ENCODE measurements at regions not wholly inside any gene's neighbourhood (a gene's known extent, or its start where the extent isn't known, plus 50 kb on each side); places are given as distances from the start of the nearest gene placed in this dataset.
"Not testable (repeated sequence)": the region's sequence is repeated elsewhere in the genome, so short reads cannot be mapped to it uniquely, and the experiment has no call there.

DNA sequence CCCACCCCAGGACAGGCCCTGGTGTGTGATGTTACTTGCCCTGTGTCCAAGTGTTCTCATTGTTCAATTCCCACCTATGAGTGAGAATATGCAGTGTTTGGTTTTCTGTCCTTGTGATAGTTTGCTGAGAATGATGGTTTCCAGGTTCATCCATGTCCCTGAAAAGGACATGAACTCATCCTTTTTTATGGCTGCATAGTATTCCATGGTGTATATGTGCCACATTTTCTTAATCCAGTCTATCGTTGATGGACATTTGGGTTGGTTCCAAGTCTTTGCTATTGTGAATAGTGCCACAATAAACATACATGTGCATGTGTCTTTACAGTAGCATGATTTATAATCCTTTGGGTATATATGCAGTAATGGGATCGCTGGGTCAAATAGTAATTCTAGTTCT is 340.2 kb upstream of the MEIS1 start:
- H3K9ac ChIP-seq (ENCODE audit: low read length); H3K9me3 ChIP-seq (ENCODE audit: control insufficient read depth, low read length); H3K4me1 ChIP-seq (ENCODE audit: control insufficient read depth, insufficient read depth, low read length); H3K36me3 ChIP-seq (ENCODE audit: control insufficient read depth, insufficient read depth, low read length, severe bottlenecking); H3K27me3 ChIP-seq (replicated peaks; ENCODE audit: control insufficient read depth, insufficient read depth, low read length); DNase-seq (ENCODE audit: low read depth); H3K4me3 ChIP-seq (ENCODE audit: low read length): not testable (repeated sequence)

DNA sequence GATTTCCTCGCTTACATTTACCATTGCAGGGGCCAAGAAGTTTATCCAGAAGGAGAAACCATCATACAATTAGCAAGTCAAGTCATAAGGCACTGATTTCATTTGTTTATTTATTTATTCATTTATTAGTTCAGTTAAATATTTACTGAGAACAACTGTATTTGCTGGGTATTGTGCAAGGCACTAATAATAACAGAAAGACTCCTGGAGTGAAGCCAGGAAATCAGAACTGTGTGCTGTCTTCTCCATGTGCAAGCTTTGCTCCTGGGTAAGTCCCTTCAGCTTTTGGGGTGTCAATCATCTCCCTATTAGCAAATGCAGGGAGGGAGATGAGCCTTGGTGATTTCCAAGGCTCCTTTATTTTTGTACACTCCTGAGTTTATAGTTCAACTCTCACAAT is 341.6 kb upstream of the MEIS1 start:
- Histone ChIP-seq H3K9ac (ENCODE audit: low read length) (no peak overlapping the region), H3K4me1 (ENCODE audit: control insufficient read depth, insufficient read depth, low read length) (no peaks in the 10 kb centered on the region), H3K4me3 (ENCODE audit: low read length) (no peak overlapping the region), H3K9me3 (ENCODE audit: control insufficient read depth, low read length) (peaks cover 5% of the 10 kb centered on the region), H3K27me3 (replicated peaks; ENCODE audit: control insufficient read depth, insufficient read depth, low read length) (no peaks in the 10 kb centered on the region), H3K36me3 (ENCODE audit: control insufficient read depth, insufficient read depth, low read length, severe bottlenecking) (no peaks in the 10 kb centered on the region)
- DNase-seq (ENCODE audit: low read depth): no peak

DNA sequence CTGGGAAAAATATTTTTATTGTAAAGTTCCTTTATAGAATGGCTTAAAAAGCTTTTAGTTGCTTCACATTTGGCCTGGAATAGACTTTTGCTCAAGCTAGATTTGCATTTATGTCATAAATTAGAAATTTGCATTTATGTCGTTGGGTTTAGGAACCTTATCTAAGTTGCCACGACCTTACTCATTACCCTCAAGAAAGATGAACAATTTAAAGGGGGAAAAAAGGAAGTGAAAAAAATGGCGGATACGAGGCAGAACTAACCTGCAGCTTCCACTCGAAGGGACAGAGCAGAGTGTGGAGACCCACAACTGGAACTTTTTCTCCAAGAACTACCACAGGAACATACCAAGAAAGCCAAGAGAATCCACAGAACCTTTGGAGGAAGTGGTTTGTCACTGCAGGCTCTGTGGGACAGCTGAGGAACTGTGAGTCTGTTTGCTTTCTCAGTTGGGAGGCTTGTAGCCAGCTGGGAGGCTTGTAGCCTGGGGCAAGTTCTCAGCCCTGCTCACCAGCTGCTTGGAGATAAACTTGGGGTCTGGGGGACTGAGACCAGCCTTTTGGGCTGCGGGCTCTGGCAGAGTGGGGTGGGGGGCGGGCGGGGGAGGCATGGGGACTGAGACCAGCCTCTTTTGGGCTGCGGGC is 349.9 kb upstream of the MEIS1 start:
- no peak for DNase-seq (ENCODE audit: low read depth)
- Histone ChIP-seq H3K4me1 (ENCODE audit: control insufficient read depth, insufficient read depth, low read length) (no peaks in the 10 kb centered on the region), H3K9me3 (ENCODE audit: control insufficient read depth, low read length) (peaks cover 5% of the 10 kb centered on the region), H3K27me3 (replicated peaks; ENCODE audit: control insufficient read depth, insufficient read depth, low read length) (no peaks in the 10 kb centered on the region), H3K4me3 (ENCODE audit: low read length) (no peak overlapping the region), H3K9ac (ENCODE audit: low read length) (no peak overlapping the region), H3K36me3 (ENCODE audit: control insufficient read depth, insufficient read depth, low read length, severe bottlenecking) (no peaks in the 10 kb centered on the region)

DNA sequence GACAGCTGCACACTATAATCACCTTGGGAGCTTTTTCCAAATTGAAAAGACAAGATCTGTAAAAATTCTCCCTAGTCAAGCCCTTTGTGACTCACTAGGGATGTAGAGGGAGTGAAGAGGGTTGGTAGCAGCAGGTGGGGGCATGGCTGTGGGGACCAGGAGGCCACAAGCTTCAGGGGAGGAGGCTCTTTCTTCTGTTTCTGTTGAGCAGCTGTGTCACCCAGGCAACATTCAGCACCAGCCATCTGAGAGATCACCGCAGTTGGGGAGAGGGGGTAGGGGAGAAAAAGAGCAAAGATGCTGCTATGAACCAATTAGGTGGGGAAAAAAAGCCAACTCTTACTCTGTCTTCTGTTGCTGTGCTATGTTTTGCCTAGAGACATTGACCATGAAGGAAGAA is 352.3 kb upstream of the MEIS1 start:
- H3K36me3 ChIP-seq (ENCODE audit: control insufficient read depth, insufficient read depth, low read length, severe bottlenecking): no peaks in the 10 kb centered on the region
- no peak overlapping the region for H3K9ac ChIP-seq (ENCODE audit: low read length)
- H3K4me3 ChIP-seq (ENCODE audit: low read length): no peak overlapping the region
- no peaks in the 10 kb centered on the region for H3K27me3 ChIP-seq (replicated peaks; ENCODE audit: control insufficient read depth, insufficient read depth, low read length)
- H3K4me1 ChIP-seq (ENCODE audit: control insufficient read depth, insufficient read depth, low read length): no peaks in the 10 kb centered on the region
- DNase-seq (ENCODE audit: low read depth): no peak
- no peaks in the 10 kb centered on the region for H3K9me3 ChIP-seq (ENCODE audit: control insufficient read depth, low read length)

DNA sequence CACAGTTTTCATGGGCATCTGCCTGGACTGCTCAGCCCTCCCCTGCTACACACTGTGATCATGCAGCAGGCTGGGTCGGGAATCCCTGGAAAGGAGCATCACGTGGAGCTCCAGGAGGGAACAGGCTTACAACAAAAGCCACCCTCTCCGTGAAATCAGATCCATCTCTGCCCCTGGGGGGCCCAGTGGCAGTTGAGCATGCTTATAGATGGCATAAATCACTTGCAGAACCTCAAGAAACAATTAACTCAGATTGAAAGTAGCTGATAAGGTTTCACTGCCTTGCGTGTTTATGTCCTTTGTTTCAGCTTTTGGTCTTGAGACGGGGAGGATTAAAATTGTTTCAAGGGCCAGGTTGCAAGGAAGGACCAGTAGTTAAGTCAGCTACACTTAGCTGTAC is 354.8 kb upstream of the MEIS1 start:
- H3K36me3 ChIP-seq (ENCODE audit: control insufficient read depth, insufficient read depth, low read length, severe bottlenecking): no peaks in the 10 kb centered on the region
- no peaks in the 10 kb centered on the region for H3K27me3 ChIP-seq (replicated peaks; ENCODE audit: control insufficient read depth, insufficient read depth, low read length)
- H3K9me3 ChIP-seq (ENCODE audit: control insufficient read depth, low read length): no peaks in the 10 kb centered on the region
- no peak overlapping the region for H3K9ac ChIP-seq (ENCODE audit: low read length)
- H3K4me1 ChIP-seq (ENCODE audit: control insufficient read depth, insufficient read depth, low read length): no peaks in the 10 kb centered on the region
- no peak overlapping the region for H3K4me3 ChIP-seq (ENCODE audit: low read length)
- DNase-seq (ENCODE audit: low read depth): no peak

DNA sequence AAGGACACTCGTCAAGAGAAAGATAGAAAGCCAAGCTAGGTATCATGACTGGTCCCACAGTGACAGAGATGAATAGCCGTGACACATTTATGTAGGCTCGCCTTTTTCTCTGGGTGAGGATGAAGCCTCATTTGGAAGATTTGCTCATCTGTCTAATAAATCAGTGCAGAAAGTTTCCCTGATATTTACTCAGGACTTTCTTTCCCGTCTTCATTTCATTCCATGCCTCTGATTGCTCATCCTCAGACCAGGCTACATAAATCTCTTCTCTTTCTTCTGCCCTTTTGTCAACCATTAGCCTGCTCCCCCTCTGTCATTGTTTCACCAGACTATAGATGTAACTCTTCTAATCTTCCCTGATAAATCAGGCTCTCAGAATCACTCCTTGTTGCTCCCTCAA is 361.8 kb upstream of the MEIS1 start:
- Histone ChIP-seq H3K9ac (ENCODE audit: low read length) (no peak overlapping the region), H3K9me3 (ENCODE audit: control insufficient read depth, low read length) (no peaks in the 10 kb centered on the region), H3K36me3 (ENCODE audit: control insufficient read depth, insufficient read depth, low read length, severe bottlenecking) (no peaks in the 10 kb centered on the region), H3K4me1 (ENCODE audit: control insufficient read depth, insufficient read depth, low read length) (no peaks in the 10 kb centered on the region), H3K27me3 (replicated peaks; ENCODE audit: control insufficient read depth, insufficient read depth, low read length) (peaks cover 5% of the 10 kb centered on the region), H3K4me3 (ENCODE audit: low read length) (no peak overlapping the region)
- DNase-seq (ENCODE audit: low read depth): no peak

DNA sequence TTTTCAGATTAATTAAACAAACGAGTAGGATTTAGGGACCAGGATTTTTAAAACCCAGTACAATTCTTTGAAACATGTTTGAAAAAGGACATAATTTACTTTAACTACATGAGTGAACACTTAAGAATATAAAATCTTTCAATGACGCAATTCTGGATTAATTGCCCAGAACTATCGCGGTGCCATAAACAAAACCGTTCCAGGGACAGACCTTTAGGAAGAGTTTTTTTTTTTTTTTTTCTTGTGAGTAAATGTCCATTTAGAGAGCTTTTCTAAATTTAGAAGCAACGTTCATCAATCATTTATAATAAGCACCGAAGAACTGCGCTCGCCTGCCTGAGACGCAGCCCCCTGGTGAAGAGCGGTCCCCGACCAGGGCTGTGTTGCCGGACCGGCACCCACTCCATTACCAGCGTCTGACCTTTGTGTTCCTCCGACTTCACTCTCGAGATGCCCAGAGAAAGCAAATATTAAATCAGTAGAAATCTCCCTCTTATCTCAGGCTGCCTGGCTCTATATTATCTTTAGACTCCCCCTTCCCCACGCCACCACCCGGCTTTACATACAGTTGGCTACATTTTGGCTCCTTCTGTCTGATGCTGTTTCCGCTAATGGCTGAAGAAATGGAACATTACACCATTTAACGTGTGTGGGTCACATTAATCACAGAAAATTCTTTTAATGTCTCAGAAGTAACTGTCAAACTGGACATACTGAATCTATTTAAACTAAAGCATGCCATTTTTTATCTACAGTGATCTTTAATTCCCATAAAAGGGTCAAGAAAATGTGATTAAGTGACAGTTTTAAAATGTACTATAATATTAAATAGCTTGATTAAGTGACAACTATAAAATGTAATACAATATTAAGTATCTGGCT is 364.0 kb upstream of the MEIS1 start:
- Histone ChIP-seq H3K27me3 (replicated peaks; ENCODE audit: control insufficient read depth, insufficient read depth, low read length) (peaks cover 5% of the 10 kb centered on the region), H3K4me1 (ENCODE audit: control insufficient read depth, insufficient read depth, low read length) (no peaks in the 10 kb centered on the region)

DNA sequence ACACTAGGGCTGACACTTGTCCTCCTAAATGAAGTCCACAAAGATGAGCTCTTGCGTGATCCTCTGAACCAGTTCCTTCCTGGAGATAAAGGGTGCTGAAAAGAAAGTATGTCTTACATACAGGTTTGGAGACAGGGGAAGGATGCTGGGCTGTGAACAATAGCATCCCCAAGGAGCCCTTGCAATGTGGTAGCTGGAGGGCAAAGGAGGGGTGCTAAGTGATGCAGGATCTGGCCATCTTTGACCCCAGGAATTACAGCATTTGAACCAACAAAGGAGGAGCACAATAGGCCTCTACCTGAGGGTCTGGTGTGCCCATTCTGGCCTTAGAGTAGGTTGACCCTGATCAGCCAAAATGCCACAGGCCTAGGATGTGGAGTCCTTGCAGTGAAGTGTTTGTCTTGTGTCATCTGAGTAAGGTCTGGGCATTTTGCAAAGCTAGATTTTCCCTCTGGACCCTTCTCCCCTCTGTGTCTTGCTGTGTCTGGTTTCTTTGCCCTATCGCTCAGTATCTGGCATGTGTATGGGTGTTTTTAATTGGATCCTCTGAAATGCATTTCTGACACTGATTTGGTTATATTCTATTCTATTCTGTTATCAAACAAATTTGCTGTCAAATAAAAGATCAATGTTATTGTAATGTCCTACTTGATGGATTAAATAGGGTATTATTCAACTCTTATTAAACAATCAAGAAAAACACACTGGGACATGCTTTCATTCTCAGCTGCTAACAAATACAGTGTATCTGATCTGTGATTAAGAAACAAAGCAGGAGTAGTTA is 364.8 kb upstream of the MEIS1 start:
- H3K9ac ChIP-seq (ENCODE audit: low read length): no peak overlapping the region
- peaks cover 5% of the 10 kb centered on the region for H3K27me3 ChIP-seq (replicated peaks; ENCODE audit: control insufficient read depth, insufficient read depth, low read length)
- H3K4me1 ChIP-seq (ENCODE audit: control insufficient read depth, insufficient read depth, low read length): no peaks in the 10 kb centered on the region

More for the DNA sequence above, 364.0 kb upstream of the MEIS1 start:
- Histone ChIP-seq H3K9ac (ENCODE audit: low read length) (no peak overlapping the region), H3K4me3 (ENCODE audit: low read length) (no peak overlapping the region), H3K9me3 (ENCODE audit: control insufficient read depth, low read length) (no peaks in the 10 kb centered on the region), H3K36me3 (ENCODE audit: control insufficient read depth, insufficient read depth, low read length, severe bottlenecking) (no peaks in the 10 kb centered on the region)
- no peak for DNase-seq (ENCODE audit: low read depth)

DNA sequence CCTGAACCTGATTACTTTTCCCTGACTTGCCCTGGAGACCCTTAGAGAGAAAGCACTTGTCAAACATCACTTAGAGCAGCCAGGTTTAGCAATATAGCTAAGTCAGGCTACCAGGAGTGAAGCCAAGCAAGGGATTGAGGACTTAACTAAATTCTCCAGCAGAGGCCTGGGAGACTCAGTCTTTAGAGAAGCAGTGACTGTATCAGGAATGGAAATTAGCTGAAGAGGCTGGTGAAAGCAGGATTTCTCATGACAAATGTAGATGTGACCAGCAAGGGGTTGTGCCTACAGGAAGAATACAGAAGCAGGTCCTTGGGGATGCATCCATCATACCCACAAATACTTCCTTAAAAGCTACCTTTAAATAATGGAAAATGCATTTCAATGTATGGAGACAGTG is 368.9 kb upstream of the MEIS1 start:
- no peaks in the 10 kb centered on the region for H3K4me1 ChIP-seq (ENCODE audit: control insufficient read depth, insufficient read depth, low read length)
- no peak overlapping the region for H3K4me3 ChIP-seq (ENCODE audit: low read length)
- H3K36me3 ChIP-seq (ENCODE audit: control insufficient read depth, insufficient read depth, low read length, severe bottlenecking): no peaks in the 10 kb centered on the region
- H3K9me3 ChIP-seq (ENCODE audit: control insufficient read depth, low read length): no peaks in the 10 kb centered on the region
- DNase-seq (ENCODE audit: low read depth): no peak
- peaks cover 1% of the 10 kb centered on the region for H3K27me3 ChIP-seq (replicated peaks; ENCODE audit: control insufficient read depth, insufficient read depth, low read length)
- no peak overlapping the region for H3K9ac ChIP-seq (ENCODE audit: low read length)

More for the DNA sequence above, 364.8 kb upstream of the MEIS1 start:
- DNase-seq (ENCODE audit: low read depth): no peak
- H3K36me3 ChIP-seq (ENCODE audit: control insufficient read depth, insufficient read depth, low read length, severe bottlenecking): no peaks in the 10 kb centered on the region
- no peaks in the 10 kb centered on the region for H3K9me3 ChIP-seq (ENCODE audit: control insufficient read depth, low read length)
- no peak overlapping the region for H3K4me3 ChIP-seq (ENCODE audit: low read length)

DNA sequence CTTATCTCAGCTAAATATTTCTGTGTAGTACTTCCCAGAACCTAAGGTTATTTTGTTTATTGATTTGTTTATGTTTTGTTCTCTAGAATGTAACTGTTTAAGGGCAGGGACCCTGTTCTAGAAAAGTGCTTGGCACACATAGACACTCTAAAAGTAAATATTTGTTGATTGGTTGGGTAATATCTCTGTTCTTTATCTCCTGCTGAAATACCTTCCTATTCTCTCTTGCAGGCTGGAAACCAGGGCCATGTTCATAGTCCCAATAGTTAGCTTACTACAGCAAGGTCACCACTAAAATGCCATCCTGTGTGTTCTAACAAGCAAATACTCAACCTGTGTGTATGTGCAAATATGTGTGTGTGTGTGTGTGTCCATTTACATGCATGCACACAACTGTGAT is 375.6 kb upstream of the MEIS1 start:
- no peaks in the 10 kb centered on the region for H3K4me1 ChIP-seq (ENCODE audit: control insufficient read depth, insufficient read depth, low read length)
- H3K36me3 ChIP-seq (ENCODE audit: control insufficient read depth, insufficient read depth, low read length, severe bottlenecking): no peaks in the 10 kb centered on the region
- H3K9ac ChIP-seq (ENCODE audit: low read length): no peak overlapping the region
- no peak overlapping the region for H3K4me3 ChIP-seq (ENCODE audit: low read length)
- no peaks in the 10 kb centered on the region for H3K27me3 ChIP-seq (replicated peaks; ENCODE audit: control insufficient read depth, insufficient read depth, low read length)
- no peak for DNase-seq (ENCODE audit: low read depth)
- no peaks in the 10 kb centered on the region for H3K9me3 ChIP-seq (ENCODE audit: control insufficient read depth, low read length)

DNA sequence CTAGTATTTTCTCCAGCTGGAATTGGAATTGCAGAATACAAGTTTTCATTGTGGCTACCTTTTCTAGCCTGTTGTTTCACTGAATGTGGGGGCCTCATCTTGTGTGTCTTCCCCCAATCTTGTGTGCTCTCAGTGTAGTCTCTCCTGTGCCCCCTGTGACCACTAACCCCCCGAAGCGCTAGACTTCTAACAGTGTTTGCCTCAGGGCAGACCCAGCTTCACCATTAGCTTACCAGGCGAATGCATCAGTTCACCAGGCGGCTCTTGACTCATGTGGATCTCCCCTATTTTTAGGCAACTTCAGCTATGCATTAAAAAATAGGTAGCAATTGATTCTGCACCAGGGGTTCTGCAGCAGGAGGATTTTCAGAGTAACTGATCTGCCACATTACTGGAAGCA is 376.2 kb upstream of the MEIS1 start:
- H3K27me3 ChIP-seq (replicated peaks; ENCODE audit: control insufficient read depth, insufficient read depth, low read length): no peaks in the 10 kb centered on the region
- H3K9ac ChIP-seq (ENCODE audit: low read length): no peak overlapping the region
- H3K4me3 ChIP-seq (ENCODE audit: low read length): no peak overlapping the region
- H3K9me3 ChIP-seq (ENCODE audit: control insufficient read depth, low read length): no peaks in the 10 kb centered on the region
- no peaks in the 10 kb centered on the region for H3K36me3 ChIP-seq (ENCODE audit: control insufficient read depth, insufficient read depth, low read length, severe bottlenecking)
- no peak for DNase-seq (ENCODE audit: low read depth)
- H3K4me1 ChIP-seq (ENCODE audit: control insufficient read depth, insufficient read depth, low read length): no peaks in the 10 kb centered on the region

All from adipocyte (in vitro differentiated cells).